Upper lobe of left lung (tissue), 4 donors: ENCODE measurements at regions not wholly inside any gene's neighbourhood (a gene's known extent, or its start where the extent isn't known, plus 50 kb on each side); places are given as distances from the start of the nearest gene placed in this dataset.

Source experiments
- CTCF ChIP-seq, 6 experiments: fragments of 450-650 bp in 4 of 6; fragments of 200-600 bp in 2 of 6; sonication (generic) in 2 of 6; IDR thresholded peaks; one replicate each; pipeline ENCODE4 v1.5.1; 2016 to 2019; ENCODE audit warnings: antibody characterized with exemption in 6 of 6
- POLR2A ChIP-seq, 4 donors: fragments of 450-650 bp; IDR thresholded peaks; one replicate each; pipeline ENCODE4 v1.5.1; 2016 to 2017; ENCODE audit warnings: antibody characterized with exemption in 4 of 4, mild to moderate bottlenecking in 2 of 4
- POLR2AphosphoS5 ChIP-seq, 2 donors: sonication (generic); formaldehyde crosslinking; IDR thresholded peaks; one replicate each; pipeline ENCODE4 v1.5.1; 2017; ENCODE audit warnings: antibody characterized with exemption in 2 of 2

- TF ChIP-seq CTCF (IDR thresholded peaks at IDR 0.05) (no peak), POLR2A (IDR thresholded peaks at IDR 0.05) (no peak), POLR2AphosphoS5 (IDR thresholded peaks at IDR 0.05) (no peak)
Measured at GRCh38 chr2:6065703-6066102, 373.5 kb downstream of the SOX11 start.
